Ovary (tissue), 7 donors: ENCODE measurements at regions not wholly inside any gene's neighbourhood (a gene's known extent, or its start where the extent isn't known, plus 50 kb on each side); places are given as distances from the start of the nearest gene placed in this dataset.

Experiments used
- DNase-seq, 5 donors: peaks; one replicate each; pipeline ENCODE4 v3.0.0-alpha.2; 2019 to 2020
- H3K27ac ChIP-seq, 2 donors: fragments of 200-600 bp; one replicate each; pipeline versions ENCODE4 v1.5.1 to v1.8.0; 2019 to 2022
- H3K27me3 ChIP-seq: fragments of 200-600 bp; one replicate; pipeline ENCODE4 v1.8.0; 2022
- H3K36me3 ChIP-seq: fragments of 200-600 bp; sonication (generic); one replicate; pipeline ENCODE4 v1.5.1; 2019
- H3K4me1 ChIP-seq: one replicate; pipeline ENCODE4 v1.8.1; 2013; ENCODE audit warnings: mild to moderate bottlenecking, moderate library complexity; ENCODE audit not compliant: insufficient read depth
- H3K4me3 ChIP-seq: fragments of 200-600 bp; sonication (generic); one replicate; pipeline ENCODE4 v1.5.1; 2017
- H3K9me3 ChIP-seq, 2 donors: fragments of 200-600 bp in 1 of 2; sonication (generic) in 1 of 2; one replicate each; pipeline versions ENCODE4 v1.5.1 to v1.8.1; 2013 to 2019; ENCODE audit warnings: mild to moderate bottlenecking in 1 of 2, moderate library complexity in 1 of 2
- CTCF ChIP-seq, 3 donors: fragments of 450-650 bp in 2 of 3; fragments of 200-600 bp in 1 of 3; IDR thresholded peaks; one replicate each; pipeline versions ENCODE4 v1.5.1 to v1.8.0; 2016 to 2022; ENCODE audit warnings: antibody characterized with exemption in 3 of 3, mild to moderate bottlenecking in 1 of 3
- EP300 ChIP-seq: sonication (generic); formaldehyde crosslinking; IDR thresholded peaks from one replicate; pipeline ENCODE4 v1.6.1; 2017; ENCODE audit warnings: antibody characterized with exemption
- POLR2A ChIP-seq: fragments of 450-650 bp; IDR thresholded peaks from one replicate; pipeline ENCODE4 v1.6.1; 2017; ENCODE audit warnings: antibody characterized with exemption, mild to moderate bottlenecking, moderate library complexity
- whole genome bisulfite sequencing, 3 donors: extraction: QIAGEN DNeasy Blood & Tissue Kit in 1 of 3; methylation state at CpG; one replicate each; pipeline versions ENCODE4 v1.1.5 to v1.1.7; 2013 to 2017; 5-methylcytosine and 5-hydroxymethylcytosine counted together
- intact Hi-C, 4 donors: fragments of 100-400 bp; cut with DNase I; formaldehyde crosslinking; loops; one replicate each; pipeline versions ENCODE4 v1.11.0 to v1.15.1; 2022 to 2023
- donor health status: DM: no; HTN: no; CAD: no; lungs with moderate emphysema.
- donor health status: DM: no; HTN: no; CAD: no.
- donor health status: Bipolar disorder and iron deficiency.
- donor health status: DM: no; HTN: no; CAD: no.
- donor health status: DM: yes; HTN: yes; CAD: no.

DNA sequence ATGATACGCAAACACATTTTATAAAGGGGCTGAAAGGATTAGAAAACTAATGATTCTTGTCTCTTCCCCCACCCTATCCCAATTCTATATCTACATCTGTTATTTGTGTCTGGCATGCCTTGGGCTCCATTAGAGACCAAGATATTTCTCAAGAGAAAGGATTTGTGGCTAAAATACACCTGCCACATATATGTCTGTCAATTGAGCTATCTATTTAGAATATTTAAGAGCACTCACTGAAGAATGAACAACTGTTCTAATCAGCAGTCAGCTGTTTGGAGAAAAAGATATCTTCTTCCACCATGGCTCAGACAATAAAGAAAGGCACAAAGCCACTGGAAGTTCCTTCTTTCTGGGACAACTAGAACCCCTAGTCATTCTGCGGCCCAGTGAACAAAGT lies 61.7 kb upstream of the LRRN1 start:
- Histone ChIP-seq H3K27ac (no peak overlapping the region), H3K36me3 (no peaks in the 10 kb centered on the region), H3K27me3 (no peaks in the 10 kb centered on the region), H3K9me3 (no peaks in the 10 kb centered on the region), H3K4me1 (no peaks in the 10 kb centered on the region), H3K4me3 (no peak overlapping the region)
- DNase-seq, result no peak
- 93 to 98% (median 94%) methylated on average over 2 of the region's 2 CpGs for WGBS, 3 donors
- TF ChIP-seq CTCF (IDR thresholded peaks at IDR 0.05) (no peak), POLR2A (no peak), EP300 (no peak)
- intact Hi-C loops, result no loop called here

GRCh38 chr3:3735919-3736318 lies 63.3 kb upstream of the LRRN1 start:
- no peaks in the 10 kb centered on the region for H3K36me3 ChIP-seq
- no peak overlapping the region for H3K27ac ChIP-seq
- intact Hi-C loops, result no loop called here
- TF ChIP-seq POLR2A (no peak), CTCF (IDR thresholded peaks at IDR 0.05) (no peak), EP300 (no peak)
- H3K4me1 ChIP-seq, result no peaks in the 10 kb centered on the region
- H3K9me3 ChIP-seq, result no peaks in the 10 kb centered on the region
- no peaks in the 10 kb centered on the region for H3K27me3 ChIP-seq
- H3K4me3 ChIP-seq, result no peak overlapping the region
- 95 to 98% (median 98%) methylated on average over 1 of the region's 1 CpG for WGBS, 3 donors
- DNase-seq, result no peak

- Histone ChIP-seq H3K36me3 (no peaks in the 10 kb centered on the region), H3K27ac (no peak overlapping the region), H3K4me1 (no peaks in the 10 kb centered on the region), H3K4me3 (no peak overlapping the region), H3K27me3 (no peaks in the 10 kb centered on the region), H3K9me3 (no peaks in the 10 kb centered on the region)
- WGBS, 3 donors, result 93 to 95% (median 94%) methylated on average over 6 of the region's 6 CpGs
- DNase-seq, result no peak
- intact Hi-C loops, result no loop called here
- no peak for TF ChIP-seq CTCF (IDR thresholded peaks at IDR 0.05)
Measured at GRCh38 chr3:3734881-3735280, 64.3 kb upstream of the LRRN1 start.

GRCh38 chr3:3729261-3729660 lies 70.0 kb upstream of the LRRN1 start:
- intact Hi-C loops, result no loop called here
- Histone ChIP-seq H3K4me3 (no peak overlapping the region), H3K9me3 (no peaks in the 10 kb centered on the region), H3K4me1 (no peaks in the 10 kb centered on the region), H3K27ac (no peak overlapping the region), H3K27me3 (no peaks in the 10 kb centered on the region), H3K36me3 (no peaks in the 10 kb centered on the region)
- TF ChIP-seq EP300 (no peak), CTCF (IDR thresholded peaks at IDR 0.05) (no peak), POLR2A (no peak)
- no peak for DNase-seq
- WGBS, 3 donors, result 47 to 59% (median 52%) methylated on average over 4 of the region's 4 CpGs

DNA sequence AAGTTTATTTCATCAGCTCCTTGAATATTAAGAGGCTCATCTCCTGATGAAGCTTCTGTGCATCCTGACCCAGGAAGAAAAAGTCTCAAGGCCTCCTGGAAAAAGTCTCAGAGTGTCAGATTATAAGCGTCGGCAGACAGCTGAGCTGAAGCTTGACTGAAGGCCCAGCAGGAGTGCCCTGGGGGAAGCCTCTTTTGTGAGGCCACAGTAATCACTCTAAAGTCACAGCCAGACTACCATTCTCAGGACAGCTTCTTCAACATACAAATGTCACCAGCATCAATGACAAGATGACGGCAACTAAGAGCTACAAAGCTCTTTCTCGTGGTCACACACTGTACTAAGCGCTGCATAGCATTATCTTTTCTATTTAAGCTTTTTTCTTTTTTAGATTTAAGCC lies 72.7 kb upstream of the LRRN1 start:
- no peaks in the 10 kb centered on the region for H3K9me3 ChIP-seq
- no peaks in the 10 kb centered on the region for H3K36me3 ChIP-seq
- WGBS, 3 donors, result 67 to 79% (median 76%) methylated on average over 5 of the region's 5 CpGs
- intact Hi-C loops, result no loop called here
- no peaks in the 10 kb centered on the region for H3K27me3 ChIP-seq
- TF ChIP-seq CTCF (IDR thresholded peaks at IDR 0.05) (no peak), EP300 (no peak), POLR2A (no peak)
- H3K4me1 ChIP-seq, result no peaks in the 10 kb centered on the region
- H3K27ac ChIP-seq, result no peak overlapping the region
- DNase-seq, result no peak
- H3K4me3 ChIP-seq, result no peak overlapping the region
